Activated CD4-positive, alpha-beta T cell treated with anti-CD3 and anti-CD28 coated beads, Interleukin-2, amount 50 U/mL, for 24 hours (primary cell): ENCODE measurements at regions not wholly inside any gene's neighbourhood (a gene's known extent, or its start where the extent isn't known, plus 50 kb on each side); places are given as distances from the start of the nearest gene placed in this dataset.
"Not testable (repeated sequence)": the region's sequence is repeated elsewhere in the genome, so short reads cannot be mapped to it uniquely, and the experiment has no call there.

ENCODE experiments used
- DNase-seq, 2 donors: peaks; one replicate each; pipeline ENCODE4 v3.0.0-alpha.2; 2020; ENCODE audit warnings: low read depth in 1 of 2, low spot score in 1 of 2

- not testable (repeated sequence) for DNase-seq
Measured at GRCh38 chr1:120550335-120550734, 135.5 kb downstream of the NBPF8 start.

DNA sequence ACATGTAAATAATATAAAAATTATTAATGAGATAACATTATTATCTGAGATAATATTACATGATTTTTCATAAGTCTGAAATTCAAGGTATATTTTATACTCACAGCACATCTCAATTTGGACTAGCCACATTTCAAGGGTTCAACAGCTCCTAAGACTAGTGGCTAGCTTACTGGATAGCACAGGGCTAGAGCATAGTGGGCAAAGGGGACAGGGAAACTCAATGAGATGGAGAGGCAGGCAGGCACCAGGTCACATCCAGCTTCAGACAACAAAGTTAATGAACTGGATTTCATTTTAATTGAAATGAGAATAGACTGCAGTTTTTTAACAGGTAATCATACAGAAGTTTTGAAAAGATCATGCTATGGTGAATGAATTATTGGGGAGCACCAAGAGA, 137.4 kb downstream of the NBPF8 start:
- not testable (repeated sequence) for DNase-seq

DNA sequence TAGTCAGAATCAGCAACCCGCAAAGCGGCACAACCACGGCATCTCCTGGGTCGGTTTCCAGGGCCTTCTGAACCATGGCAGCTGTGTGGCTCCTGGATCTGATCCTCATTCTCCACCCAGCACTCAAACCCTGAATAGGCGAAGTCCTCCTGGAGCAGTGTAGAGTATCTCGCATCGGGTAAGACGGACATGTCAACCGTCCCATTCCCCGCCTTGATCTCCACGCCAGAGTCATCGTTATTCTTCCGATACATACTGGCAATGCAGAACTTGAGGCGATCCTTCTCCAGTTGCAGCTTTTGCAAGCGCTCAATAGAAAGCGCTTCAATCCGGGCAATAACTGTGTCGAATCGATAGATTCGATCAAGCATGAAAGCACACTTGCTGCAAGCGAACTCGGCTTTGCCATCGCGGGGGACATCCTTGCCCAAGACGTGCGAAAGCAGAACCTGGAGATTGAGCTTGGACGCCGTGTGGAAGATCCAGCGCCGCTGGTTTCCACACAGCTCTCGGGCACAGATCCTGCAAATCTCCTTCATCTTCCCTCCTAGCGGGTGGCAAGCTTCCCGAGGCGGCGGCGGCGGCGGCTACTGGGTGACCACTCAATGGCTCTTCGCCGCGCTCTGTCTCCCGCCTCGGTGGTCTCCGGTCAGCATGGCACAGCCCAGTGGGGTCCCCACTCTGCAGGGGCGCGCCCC, 142.9 kb downstream of the NBPF8 start:
- DNase-seq, result not testable (repeated sequence)

- peak in 1 of 2 donors; percentile 40 for DNase-seq
Measured at GRCh38 chr1:120558303-120559060, 143.6 kb downstream of the NBPF8 start.

- peak in 1 of 2 donors; percentile 9 for DNase-seq
Measured at GRCh38 chr1:120561767-120562166, 146.9 kb downstream of the NBPF8 start.

DNA sequence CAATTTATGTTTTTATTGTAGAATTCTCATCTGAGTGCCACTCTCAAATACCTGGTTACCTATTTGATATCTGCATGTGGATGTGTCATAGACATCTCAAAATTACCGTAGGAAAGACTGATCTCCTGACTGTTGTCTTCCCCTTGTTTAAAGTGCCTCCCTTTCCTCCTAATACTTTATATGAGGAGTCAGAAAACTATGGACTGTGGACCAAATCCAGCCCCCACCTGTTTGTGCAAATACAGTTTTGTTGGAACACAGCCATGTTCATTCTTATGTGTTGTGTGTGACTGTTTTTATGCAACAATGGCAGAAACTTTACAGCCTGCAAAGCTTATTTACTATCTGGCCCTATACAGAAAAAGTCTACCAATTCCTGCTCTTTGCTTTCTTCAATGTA, 150.6 kb downstream of the NBPF8 start:
- DNase-seq, result not testable (repeated sequence)

GRCh38 chr1:120567620-120568019, 152.8 kb downstream of the NBPF8 start:
- not testable (repeated sequence) for DNase-seq

- not testable (repeated sequence) for DNase-seq
Measured at GRCh38 chr1:120575201-120575600, 148.5 kb upstream of the NBPF26 start.

DNA sequence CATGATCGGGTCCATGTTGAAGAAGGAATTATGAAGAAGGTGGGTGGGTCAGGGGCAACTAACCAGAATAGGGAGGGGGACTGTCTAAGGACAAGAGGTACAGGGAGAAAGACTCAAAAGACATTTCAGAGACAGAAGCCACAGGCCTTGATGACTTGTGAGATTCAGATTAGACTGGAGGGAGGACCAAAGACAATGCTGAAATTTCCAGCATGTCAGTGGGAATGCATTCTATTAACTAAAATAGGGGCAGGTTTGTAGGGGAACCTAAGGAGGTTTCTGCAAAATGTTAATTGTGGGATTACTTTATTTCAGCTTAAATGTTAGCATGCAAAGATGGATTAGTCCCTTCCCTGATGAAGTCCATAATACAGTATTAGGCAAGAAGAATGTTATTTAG, 141.6 kb upstream of the NBPF26 start:
- DNase-seq, result not testable (repeated sequence)

GRCh38 chr1:120586053-120586452, 137.7 kb upstream of the NBPF26 start:
- not testable (repeated sequence) for DNase-seq

DNA sequence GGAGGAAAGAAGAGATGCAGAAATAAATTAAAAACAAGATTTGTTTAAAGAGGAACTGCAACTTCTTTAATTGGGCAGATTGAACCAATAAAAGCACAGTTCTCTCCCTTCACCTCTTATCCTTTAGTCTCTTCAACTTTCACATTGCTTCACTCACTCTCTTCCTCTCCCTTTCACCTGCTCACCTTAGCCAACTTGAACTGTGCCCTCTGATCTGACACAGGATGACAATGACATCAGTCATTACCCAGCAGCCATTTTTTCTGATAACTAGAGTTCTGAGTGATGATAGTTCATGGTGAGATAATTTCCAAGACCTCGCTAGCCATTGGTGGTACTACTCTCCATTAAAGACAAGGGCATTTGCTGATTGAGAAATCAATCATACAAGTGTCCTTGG, 134.9 kb upstream of the NBPF26 start:
- DNase-seq, result not testable (repeated sequence)

- DNase-seq, result not testable (repeated sequence)
Measured at GRCh38 chr1:120591774-120592173, 132.0 kb upstream of the NBPF26 start.

DNA sequence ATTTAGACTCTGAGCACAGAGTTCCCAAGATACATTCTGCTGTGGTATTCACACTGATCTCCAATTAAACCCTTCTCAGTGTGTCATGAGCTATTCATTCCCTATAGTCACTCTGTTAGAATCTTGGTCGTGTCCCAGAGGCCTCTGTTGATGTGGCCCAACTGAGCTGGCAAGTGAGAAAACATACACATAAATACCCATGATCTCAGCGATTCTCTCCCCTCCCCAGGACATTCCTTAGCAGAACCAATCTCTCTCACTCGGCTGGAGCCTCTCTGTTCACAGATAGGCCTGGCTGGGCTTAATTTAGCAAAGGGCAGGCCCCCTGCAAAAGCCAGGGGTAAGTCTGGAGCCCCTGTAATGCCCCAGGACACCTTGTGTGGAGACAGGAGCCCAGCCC, 130.8 kb upstream of the NBPF26 start:
- not testable (repeated sequence) for DNase-seq

- not testable (repeated sequence) for DNase-seq
Measured at GRCh38 chr1:120593648-120594047, 130.1 kb upstream of the NBPF26 start.

- not testable (repeated sequence) for DNase-seq
Measured at GRCh38 chr1:120598331-120598951, 125.3 kb upstream of the NBPF26 start.

DNA sequence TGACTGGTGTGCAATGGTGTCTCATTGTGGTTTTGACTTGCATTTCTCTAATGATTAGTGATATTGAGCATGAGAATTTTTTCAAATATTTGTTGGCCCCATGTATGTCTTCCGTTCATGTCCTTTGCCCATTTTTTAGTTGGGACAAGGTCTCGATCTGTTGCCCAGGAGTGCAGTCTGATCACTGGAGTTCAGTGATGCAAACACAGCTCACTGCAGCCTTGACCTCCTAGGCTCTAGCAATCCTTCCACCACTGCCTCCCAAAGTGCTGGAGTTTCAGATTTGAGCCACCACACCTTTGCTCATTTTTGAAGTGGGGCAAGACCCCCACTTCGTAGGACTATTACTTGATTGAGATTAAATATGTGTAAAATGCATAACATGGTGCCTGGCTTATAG, 124.2 kb upstream of the NBPF26 start:
- not testable (repeated sequence) for DNase-seq

- not testable (repeated sequence) for DNase-seq
Measured at GRCh38 chr1:120600442-120601041, 123.2 kb upstream of the NBPF26 start.

- DNase-seq, result not testable (repeated sequence)
Measured at GRCh38 chr1:120607882-120608281, 115.9 kb upstream of the NBPF26 start.

GRCh38 chr1:120608314-120609014, 115.3 kb upstream of the NBPF26 start:
- not testable (repeated sequence) for DNase-seq

DNA sequence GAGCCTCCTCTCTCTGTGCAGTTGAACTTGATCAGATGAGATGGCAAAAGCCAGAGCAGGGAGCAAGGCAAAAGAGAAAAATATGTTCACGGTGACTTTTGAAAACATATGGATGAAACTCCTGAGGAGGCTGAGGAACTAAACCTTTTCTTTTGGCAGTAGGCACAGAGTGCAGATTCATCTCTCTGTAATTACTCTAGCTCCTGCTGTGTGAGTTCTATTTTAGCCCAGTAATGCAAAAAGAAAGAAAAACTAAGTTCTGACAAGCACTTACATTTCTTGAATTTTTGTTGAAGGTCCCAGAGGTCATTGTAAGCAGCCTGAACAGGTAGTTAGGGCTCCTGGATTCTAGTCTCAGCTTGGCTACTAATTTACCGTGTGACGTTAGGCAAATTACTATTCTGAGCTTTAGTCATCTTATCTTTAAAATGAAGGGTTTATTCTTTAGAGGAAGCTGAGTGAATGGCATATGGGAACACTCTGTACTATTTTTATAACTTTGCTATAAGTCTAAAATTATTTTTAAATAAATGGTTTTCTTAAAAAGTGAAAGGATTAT, 114.7 kb upstream of the NBPF26 start:
- not testable (repeated sequence) for DNase-seq
